LNCaP clone FGC (cell line): ENCODE measurements at regions not wholly inside any gene's neighbourhood (a gene's known extent, or its start where the extent isn't known, plus 50 kb on each side); places are given as distances from the start of the nearest gene placed in this dataset.

Experiments
- DNase-seq: peaks from one replicate; pipeline ENCODE4 v3.0.0-alpha.2; 2011; ENCODE audit warnings: low read depth
- H3K4me3 ChIP-seq: 2 replicates; pipeline ENCODE4 v1.5.1; 2011; ENCODE audit warnings: mild to moderate bottlenecking, low read depth, low read length, control low read depth
- CTCF ChIP-seq: IDR thresholded peaks from 2 replicates; pipeline ENCODE4 v1.5.1; 2012; ENCODE audit warnings: mild to moderate bottlenecking; ENCODE audit not compliant: control insufficient read depth, insufficient read depth; ENCODE audit errors: extremely low read depth

DNA sequence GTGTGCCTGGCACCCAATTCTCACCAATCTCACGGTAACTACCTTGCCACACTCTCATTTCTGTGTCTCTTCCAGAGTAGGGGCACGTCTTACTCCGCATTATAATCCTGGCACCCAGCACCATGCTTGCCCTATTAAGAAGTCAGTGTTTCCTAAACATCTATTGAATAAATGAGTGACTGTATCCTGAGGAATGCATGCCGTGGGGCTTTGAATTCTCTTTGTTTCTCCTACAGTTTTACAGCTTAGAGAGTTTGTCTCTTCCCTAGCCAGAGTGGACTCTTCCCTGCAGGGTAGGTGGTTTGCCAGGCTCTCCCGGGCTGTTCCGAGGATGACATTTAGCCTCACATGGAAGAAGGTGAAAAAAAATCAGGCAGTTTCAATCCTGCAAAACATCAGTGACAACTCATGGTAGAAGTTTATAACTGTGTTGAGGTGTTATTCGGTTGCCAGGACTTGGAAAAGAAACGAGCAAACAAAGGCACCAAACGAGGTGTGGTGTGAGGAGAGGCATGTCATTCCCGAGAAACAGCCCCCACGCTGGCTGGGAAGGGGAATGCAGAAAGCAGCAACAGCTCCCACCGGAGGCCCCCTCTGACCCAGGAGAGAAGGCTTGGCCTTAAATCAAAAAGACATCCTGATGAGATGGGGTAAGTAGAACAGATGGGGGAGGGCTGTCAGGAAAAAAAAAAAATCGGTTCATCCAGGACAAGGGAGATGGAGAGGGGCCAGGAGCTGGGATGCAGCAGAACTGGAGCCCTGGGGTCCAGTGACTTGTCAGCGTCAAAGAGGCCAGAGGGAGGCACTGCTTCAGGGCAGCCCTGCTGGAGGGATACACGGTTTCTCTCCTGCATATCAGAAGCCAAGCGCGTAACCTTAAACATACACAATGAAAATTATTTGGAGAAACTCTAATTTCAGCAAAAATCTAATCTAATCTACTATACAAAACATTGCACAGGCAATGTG is 168.4 kb upstream of the ARRDC4 start:
- no peak overlapping the region for H3K4me3 ChIP-seq
- DNase-seq: no peak
- TF ChIP-seq CTCF: no peak

GRCh38 chr15:97804950-97805349 is 155.6 kb upstream of the ARRDC4 start:
- TF ChIP-seq CTCF: no peak
- H3K4me3 ChIP-seq: no peak overlapping the region
- DNase-seq: no peak

GRCh38 chr15:97806766-97807165 is 153.7 kb upstream of the ARRDC4 start:
- DNase-seq: no peak
- no peak for TF ChIP-seq CTCF
- no peak overlapping the region for H3K4me3 ChIP-seq

GRCh38 chr15:97815835-97816234 is 144.7 kb upstream of the ARRDC4 start:
- no peak for DNase-seq
- H3K4me3 ChIP-seq: no peak overlapping the region
- no peak for TF ChIP-seq CTCF

GRCh38 chr15:97817276-97817890 is 143.1 kb upstream of the ARRDC4 start:
- no peak for TF ChIP-seq CTCF
- no peak overlapping the region for H3K4me3 ChIP-seq
- no peak for DNase-seq

DNA sequence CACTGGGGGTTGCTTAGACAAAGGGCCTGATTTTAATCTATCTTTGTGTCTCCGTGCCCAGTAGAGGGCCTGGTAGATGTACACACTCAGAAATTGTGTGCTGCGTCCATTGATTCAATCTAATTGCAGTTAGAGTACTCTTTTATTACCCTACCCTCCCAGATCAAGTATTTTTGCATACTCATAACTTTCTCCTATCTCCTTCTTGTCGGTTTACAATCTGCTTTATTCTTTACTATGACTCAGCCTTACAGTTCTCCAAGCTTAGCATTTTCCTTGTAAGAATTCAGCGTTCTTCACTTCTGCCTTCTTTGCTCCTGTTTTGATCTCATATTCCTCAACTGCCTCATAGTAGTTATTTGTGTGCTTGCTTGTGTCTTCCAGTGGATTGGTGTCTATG is 124.5 kb upstream of the ARRDC4 start:
- TF ChIP-seq CTCF: no peak
- H3K4me3 ChIP-seq: no peak overlapping the region
- DNase-seq: no peak

DNA sequence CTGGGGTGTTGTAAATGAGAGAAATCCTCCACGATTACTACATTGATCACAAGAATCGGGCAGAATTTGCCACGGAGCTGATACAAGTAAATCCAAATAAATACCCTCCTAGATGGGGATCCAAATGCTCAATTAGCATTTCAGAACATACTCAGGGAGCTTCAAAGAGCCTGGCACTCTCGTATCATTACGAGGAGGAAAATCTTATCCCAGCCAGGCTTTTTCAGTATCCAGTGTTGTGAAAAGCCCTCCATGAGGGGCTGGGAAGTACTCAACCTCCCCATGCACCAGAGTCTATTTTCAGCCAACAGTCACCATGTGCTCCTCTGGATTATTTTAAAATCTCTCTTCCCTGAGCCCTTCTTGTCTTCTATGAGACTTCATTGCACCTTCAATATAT is 122.6 kb upstream of the ARRDC4 start:
- no peak for DNase-seq
- no peak for TF ChIP-seq CTCF
- H3K4me3 ChIP-seq: no peak overlapping the region
